HepG2 (cell line): ENCODE measurements at regions not wholly inside any gene's neighbourhood (a gene's known extent, or its start where the extent isn't known, plus 50 kb on each side); places are given as distances from the start of the nearest gene placed in this dataset.

Experiments used
- ATAC-seq: fragments of 200-7000 bp; cut with Tn5 transposase; 3 replicates; pipeline ENCODE4 v1.9.1; 2020; ENCODE audit warnings: mild to moderate bottlenecking, moderate library complexity
- BruUV-seq: library from RNA; stranded (reverse); fragments of 400-500 nt; replicated peaks from 2 replicates; lab custom pipeline; 2021; lab: Mats Ljungman, UMichigan
- CTCF ChIA-PET: fragments of 300-600 bp; formaldehyde crosslinking; extraction: SDS; loops from one replicate; lab custom pipeline; 2021; ENCODE audit warnings: low total read pairs, inconsistent platforms, low intra/inter-chr PET ratio; lab: Yijun Ruan, JAX
- POLR2A ChIA-PET: fragments of 350-600 bp; sonication (Branson Sonifier 250); formaldehyde crosslinking; loops from one replicate; lab custom pipeline; 2020; ENCODE audit warnings: antibody characterized with exemption, inconsistent platforms; lab: Yijun Ruan, JAX
- DNase-seq: peaks from one replicate; pipeline ENCODE4 v3.0.0-alpha.2; 2015; ENCODE audit warnings: low spot score
- FAIRE-seq: peaks from 3 replicates; lab custom pipeline; 2011; peaks lifted over from hg19 to GRCh38; lab: Jason Lieb, UNC
- H2AFZ ChIP-seq: one replicate; pipeline ENCODE4 v1.6.1; 2011; ENCODE audit warnings: low read length, inconsistent platforms
- H3K27ac ChIP-seq: fragments of 300-600 bp; 3 replicates; pipeline ENCODE4 v1.8.0; 2011; ENCODE audit warnings: mixed run types, mild to moderate bottlenecking, mixed read lengths, low read length, inconsistent platforms; ENCODE audit not compliant: insufficient read depth; ENCODE audit errors: extremely low read length
- H3K27me3 ChIP-seq, 2 experiments: fragments of 200-600 bp in 1 of 2; 2 replicates in 1 of 2; 3 replicates in 1 of 2; pipeline versions ENCODE4 v1.6.0 to v1.8.0; 2011; ENCODE audit warnings: low read length in 2 of 2, mild to moderate bottlenecking in 2 of 2, moderate library complexity in 2 of 2, inconsistent platforms in 1 of 2; ENCODE audit not compliant: insufficient read depth in 2 of 2, control insufficient read depth in 1 of 2
- H3K36me3 ChIP-seq, 2 experiments: fragments of 200-600 bp in 1 of 2; replicated peaks in 1 of 2; 2 replicates in 1 of 2; 3 replicates in 1 of 2; pipeline versions ENCODE4 v1.5.1 to v1.8.0; 2011; ENCODE audit warnings: low read length in 2 of 2, inconsistent platforms in 1 of 2; ENCODE audit not compliant: insufficient read depth in 2 of 2, control insufficient read depth in 1 of 2
- H3K4me1 ChIP-seq: 2 replicates; pipeline ENCODE4 v1.5.1; 2012; ENCODE audit warnings: low read length, inconsistent platforms; ENCODE audit not compliant: insufficient read depth
- H3K4me2 ChIP-seq: 2 replicates; pipeline ENCODE4 v1.6.0; 2011; ENCODE audit warnings: low read depth, low read length, inconsistent platforms
- H3K4me3 ChIP-seq, 3 experiments: fragments of 200-600 bp in 1 of 3; sonication (generic), shearing (Covaris generic) in 1 of 3; replicated peaks in 1 of 3; 2 replicates each; pipeline ENCODE4 v1.5.1; 2011 to 2016; ENCODE audit warnings: low read length in 3 of 3, inconsistent platforms in 2 of 3, low read depth in 2 of 3, mild to moderate bottlenecking in 2 of 3, control low read depth in 1 of 3, mixed read lengths in 1 of 3; ENCODE audit not compliant: insufficient read depth in 1 of 3
- H3K79me2 ChIP-seq: one replicate; pipeline ENCODE4 v1.6.1; 2011; ENCODE audit warnings: low read length, inconsistent platforms; ENCODE audit not compliant: insufficient read depth
- H3K9ac ChIP-seq: 2 replicates; pipeline ENCODE4 v1.6.0; 2011; ENCODE audit warnings: mild to moderate bottlenecking, low read depth, low read length, inconsistent platforms; ENCODE audit not compliant: insufficient read depth
- H3K9me3 ChIP-seq: 2 replicates; pipeline ENCODE4 v1.5.1; 2012; ENCODE audit warnings: mild to moderate bottlenecking, low read length
- H4K20me1 ChIP-seq: 2 replicates; pipeline ENCODE4 v1.6.0; 2011; ENCODE audit warnings: inconsistent platforms, mild to moderate bottlenecking, low read length, moderate library complexity; ENCODE audit not compliant: insufficient read depth
- EED ChIP-seq: sonication (generic); formaldehyde crosslinking; IDR thresholded peaks from 2 replicates; pipeline ENCODE4 v1.5.0; 2020; ENCODE audit warnings: mild to moderate bottlenecking, missing genetic modification reagents
- FOXJ3 ChIP-seq: sonication (generic); formaldehyde crosslinking; IDR thresholded peaks from 2 replicates; pipeline ENCODE4 v1.4.0; 2020; ENCODE audit warnings: missing genetic modification reagents, mild to moderate bottlenecking, borderline replicate concordance
- MYC ChIP-seq: sonication (generic); formaldehyde crosslinking; IDR thresholded peaks from 2 replicates; pipeline ENCODE4 v1.9.0; 2021; ENCODE audit warnings: missing genetic modification reagents, borderline replicate concordance
- PATZ1 ChIP-seq: sonication (generic); formaldehyde crosslinking; IDR thresholded peaks from 2 replicates; pipeline ENCODE4 v1.4.0; 2020; ENCODE audit warnings: missing genetic modification reagents
- POLR2AphosphoS5 ChIP-seq: IDR thresholded peaks from 2 replicates; pipeline ENCODE4 v1.6.1; 2012; ENCODE audit warnings: low read depth, low read length
- SALL1 ChIP-seq: sonication (generic); formaldehyde crosslinking; IDR thresholded peaks from 2 replicates; pipeline ENCODE4 v1.8.0; 2022; ENCODE audit warnings: mild to moderate bottlenecking, missing genetic modification reagents
- SCMH1 ChIP-seq: sonication (generic); formaldehyde crosslinking; IDR thresholded peaks from 2 replicates; pipeline ENCODE4 v1.9.0; 2021; ENCODE audit warnings: missing genetic modification reagents, mild to moderate bottlenecking, borderline replicate concordance
- SNRNP70 ChIP-seq: fragments of 200-400 bp; formaldehyde crosslinking; IDR thresholded peaks from 2 replicates; pipeline ENCODE4 v1.6.1; 2017; ENCODE audit warnings: mild to moderate bottlenecking, low read depth, low read length, moderate library complexity
- TAF15 ChIP-seq: fragments of 200-400 bp; formaldehyde crosslinking; IDR thresholded peaks from one replicate; pipeline ENCODE4 v1.6.1; 2018; ENCODE audit warnings: mild to moderate bottlenecking, low read depth, low read length; ENCODE audit not compliant: poor library complexity, severe bottlenecking
- TMF1 ChIP-seq: sonication (generic); formaldehyde crosslinking; IDR thresholded peaks from 2 replicates; pipeline ENCODE4 v1.8.1; 2022; ENCODE audit warnings: low read depth, missing genetic modification reagents
- TOPORS ChIP-seq: sonication (generic); formaldehyde crosslinking; IDR thresholded peaks from 2 replicates; pipeline ENCODE4 v1.8.0; 2023; ENCODE audit warnings: mild to moderate bottlenecking, missing genetic modification reagents
- ZBTB14 ChIP-seq: sonication (generic); formaldehyde crosslinking; IDR thresholded peaks from 2 replicates; pipeline ENCODE4 v1.4.0; 2020; ENCODE audit warnings: missing genetic modification reagents
- ZMAT3 ChIP-seq: sonication (generic); formaldehyde crosslinking; conservative IDR thresholded peaks from 2 replicates; pipeline ENCODE4 v1.7.0; 2021; ENCODE audit warnings: missing genetic modification reagents
- ZMYM3 ChIP-seq: sonication (generic); formaldehyde crosslinking; IDR thresholded peaks from 2 replicates; pipeline ENCODE4 v1.5.1; 2020; ENCODE audit warnings: mild to moderate bottlenecking, missing genetic modification reagents
- ZNF441 ChIP-seq: sonication (generic); formaldehyde crosslinking; IDR thresholded peaks from 2 replicates; pipeline ENCODE4 v1.7.0; 2021; ENCODE audit warnings: missing genetic modification reagents, borderline replicate concordance
- ZNF549 ChIP-seq: sonication (generic); formaldehyde crosslinking; IDR thresholded peaks from 2 replicates; pipeline ENCODE4 v1.5.0; 2020; ENCODE audit warnings: missing genetic modification reagents
- WGBS: methylation state at CpG from one replicate; pipeline ENCODE4 v1.1.6; 2017; ENCODE audit warnings: low lambda C conversion rate; 5-methylcytosine and 5-hydroxymethylcytosine counted together
- in situ Hi-C: cut with HindIII; loops from 2 replicates; pipeline ENCODE4 v1.10.0; 2017; ENCODE audit warnings: low pct_unique_long_range_greater_than_20kb; ENCODE audit not compliant: extremely low pct_ligation_motif_present
- intact Hi-C: fragments of 100-400 bp; cut with micrococcal nuclease; formaldehyde crosslinking; loops from one replicate; pipeline ENCODE4 v1.10.0; 2022; ENCODE audit not compliant: unreplicated experiment
- TF ChIP-seq, protein P1 (sequence below): sonication (generic); formaldehyde crosslinking; IDR thresholded peaks from 2 replicates; pipeline ENCODE4 v1.5.1; 2020; ENCODE audit warnings: missing genetic modification reagents, mild to moderate bottlenecking, borderline replicate concordance

- no peak overlapping the region for H2AFZ ChIP-seq
- no peak for DNase-seq
- H3K4me2 ChIP-seq, result no peak overlapping the region
- intact Hi-C loops, result no loop called here
- no peak for TF ChIP-seq ZNF549 (CRISPR knock-in tag)
- TF ChIP-seq TOPORS (CRISPR knock-in tag), result no peak
- TF ChIP-seq SNRNP70, result no peak
- TF ChIP-seq TMF1 (CRISPR knock-in tag), result no peak
- no peak for TF ChIP-seq SCMH1
- TF ChIP-seq ZNF441, result no peak
- no peak for TF ChIP-seq PATZ1 (CRISPR knock-in tag)
- TF ChIP-seq SALL1 (CRISPR knock-in tag), result no peak
- no peak for TF ChIP-seq ZMYM3 (CRISPR knock-in tag)
- no peak for TF ChIP-seq EED (CRISPR knock-in tag)
- no peak for TF ChIP-seq ZBTB14 (CRISPR knock-in tag)
- TF ChIP-seq, protein P1, sequence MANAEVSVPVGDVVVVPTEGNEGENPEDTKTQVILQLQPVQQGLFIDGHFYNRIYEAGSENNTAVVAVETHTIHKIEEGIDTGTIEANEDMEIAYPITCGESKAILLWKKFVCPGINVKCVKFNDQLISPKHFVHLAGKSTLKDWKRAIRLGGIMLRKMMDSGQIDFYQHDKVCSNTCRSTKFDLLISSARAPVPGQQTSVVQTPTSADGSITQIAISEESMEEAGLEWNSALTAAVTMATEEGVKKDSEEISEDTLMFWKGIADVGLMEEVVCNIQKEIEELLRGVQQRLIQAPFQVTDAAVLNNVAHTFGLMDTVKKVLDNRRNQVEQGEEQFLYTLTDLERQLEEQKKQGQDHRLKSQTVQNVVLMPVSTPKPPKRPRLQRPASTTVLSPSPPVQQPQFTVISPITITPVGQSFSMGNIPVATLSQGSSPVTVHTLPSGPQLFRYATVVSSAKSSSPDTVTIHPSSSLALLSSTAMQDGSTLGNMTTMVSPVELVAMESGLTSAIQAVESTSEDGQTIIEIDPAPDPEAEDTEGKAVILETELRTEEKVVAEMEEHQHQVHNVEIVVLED, result no peak
- no peak for TF ChIP-seq FOXJ3 (CRISPR knock-in tag)
- no peak for TF ChIP-seq TAF15
- no peak for TF ChIP-seq MYC (CRISPR knock-in tag)
- no peak for TF ChIP-seq ZMAT3 (CRISPR knock-in tag)
- TF ChIP-seq POLR2AphosphoS5, result no peak
- no peak for ATAC-seq
- no peak overlapping the region for H3K4me3 ChIP-seq
- H3K27ac ChIP-seq, result no peak overlapping the region
- H4K20me1 ChIP-seq, result no peaks in the 10 kb centered on the region
- no peaks in the 10 kb centered on the region for H3K27me3 ChIP-seq
- no peaks in the 10 kb centered on the region for H3K9me3 ChIP-seq
- POLR2A ChIA-PET, result no interaction called here
- in situ Hi-C loops, result no loop called here
- BruUV-seq, result no TSS peak
- H3K79me2 ChIP-seq, result no peaks in the 10 kb centered on the region
- no peaks in the 10 kb centered on the region for H3K4me1 ChIP-seq
- no peak overlapping the region for H3K9ac ChIP-seq
- no peak for FAIRE-seq
- H3K36me3 ChIP-seq, result no peaks in the 10 kb centered on the region
- CTCF ChIA-PET, result no interaction called here
- 0% methylated on average over 2 of the region's 2 CpGs for WGBS
Measured at GRCh38 chr3:153896197-153896596, 225.0 kb upstream of the ARHGEF26 start.
